Karpas-422 (cell line): ENCODE measurements at regions not wholly inside any gene's neighbourhood (a gene's known extent, or its start where the extent isn't known, plus 50 kb on each side); places are given as distances from the start of the nearest gene placed in this dataset.
A peak's percentile ranks its signal among the peaks of the same experiment; 100 is the strongest.

ENCODE experiments used
- DNase-seq: peaks from one replicate; pipeline ENCODE4 v3.0.0-alpha.2; 2015
- H2AFZ ChIP-seq: fragments of 200-600 bp; sonication (generic); 2 replicates; pipeline ENCODE4 v1.6.1; 2014; ENCODE audit warnings: antibody characterized with exemption, low read length, mixed read lengths
- H3K27ac ChIP-seq: fragments of 200-600 bp; sonication (generic); 2 replicates; pipeline ENCODE4 v1.5.1; 2014; ENCODE audit warnings: mild to moderate bottlenecking, low read length, moderate library complexity
- H3K27me3 ChIP-seq: fragments of 200-600 bp; sonication (generic); 2 replicates; pipeline ENCODE4 v1.6.1; 2014; ENCODE audit warnings: low read length, mixed read lengths
- H3K36me3 ChIP-seq: fragments of 200-600 bp; sonication (generic); 2 replicates; pipeline ENCODE4 v1.6.1; 2014; ENCODE audit warnings: low read length, mixed read lengths; ENCODE audit not compliant: insufficient read depth
- H3K4me1 ChIP-seq: fragments of 200-600 bp; sonication (generic); 2 replicates; pipeline ENCODE4 v1.6.1; 2014; ENCODE audit warnings: mild to moderate bottlenecking, low read length, mixed read lengths
- H3K4me2 ChIP-seq: fragments of 200-600 bp; sonication (generic); 2 replicates; pipeline ENCODE4 v1.6.1; 2014; ENCODE audit warnings: low read length, low read depth, mild to moderate bottlenecking; ENCODE audit not compliant: poor library complexity, severe bottlenecking
- H3K4me3 ChIP-seq: fragments of 200-600 bp; sonication (generic); 2 replicates; pipeline ENCODE4 v1.5.1; 2014; ENCODE audit warnings: mild to moderate bottlenecking, antibody characterized with exemption, low read length, mixed read lengths
- H3K79me2 ChIP-seq: fragments of 200-600 bp; sonication (generic); 2 replicates; pipeline ENCODE4 v1.6.1; 2014; ENCODE audit warnings: mild to moderate bottlenecking, low read length, mixed read lengths
- H3K9ac ChIP-seq: fragments of 200-600 bp; sonication (generic); 2 replicates; pipeline ENCODE4 v1.6.0; 2014; ENCODE audit warnings: low read length
- H3K9me2 ChIP-seq: fragments of 200-600 bp; sonication (generic), shearing (Covaris generic); replicated peaks from 2 replicates; pipeline ENCODE4 v1.6.0; 2014; ENCODE audit warnings: mild to moderate bottlenecking, low read length, moderate library complexity; ENCODE audit not compliant: insufficient read depth
- H3K9me3 ChIP-seq: fragments of 300-700, 200-600 bp; sonication (generic); 2 replicates; pipeline ENCODE4 v1.6.1; 2014; ENCODE audit warnings: low read length, mixed read lengths
- H4K20me1 ChIP-seq: fragments of 200-600 bp; sonication (generic); 2 replicates; pipeline ENCODE4 v1.6.1; 2014; ENCODE audit warnings: mild to moderate bottlenecking, antibody characterized with exemption, low read length, low read depth; ENCODE audit not compliant: insufficient read depth

- H3K4me1 ChIP-seq: peaks cover 68% of the 10 kb centered on the region
- H3K27ac ChIP-seq: peak overlapping the region; percentile 88
- peak overlapping the region; percentile 34 for H3K4me3 ChIP-seq
- H3K36me3 ChIP-seq: no peaks in the 10 kb centered on the region
- H3K4me2 ChIP-seq: peak overlapping the region; percentile 58
- H3K79me2 ChIP-seq: peaks cover 72% of the 10 kb centered on the region
- H3K9me3 ChIP-seq: no peaks in the 10 kb centered on the region
- H3K27me3 ChIP-seq: no peaks in the 10 kb centered on the region
- peak overlapping the region; percentile 6; the same call in 1 of the 2 replicates for H2AFZ ChIP-seq
- DNase-seq: peak; percentile 57
- H4K20me1 ChIP-seq: no peaks in the 10 kb centered on the region
- no peaks in the 10 kb centered on the region for H3K9me2 ChIP-seq
- H3K9ac ChIP-seq: peak overlapping the region; percentile 44
Measured at GRCh38 chr6:25007269-25007699, 71.5 kb upstream of the RIPOR2 start.

GRCh38 chr6:25008707-25009392 is 73.1 kb upstream of the RIPOR2 start:
- Histone ChIP-seq H3K36me3 (no peaks in the 10 kb centered on the region), H3K27ac (peak overlapping the region; percentile 88; the same call in 1 of the 2 replicates), H3K9me2 (no peaks in the 10 kb centered on the region), H3K9me3 (no peaks in the 10 kb centered on the region), H2AFZ (no peak overlapping the region), H3K9ac (no peak overlapping the region), H4K20me1 (no peaks in the 10 kb centered on the region), H3K79me2 (peaks cover 69% of the 10 kb centered on the region), H3K4me3 (no peak overlapping the region), H3K4me1 (peaks cover 79% of the 10 kb centered on the region), H3K27me3 (no peaks in the 10 kb centered on the region), H3K4me2 (peak overlapping the region; percentile 58)
- DNase-seq: no peak

- Histone ChIP-seq H3K9ac (no peak overlapping the region), H4K20me1 (no peaks in the 10 kb centered on the region), H3K4me2 (no peak overlapping the region), H3K27me3 (no peaks in the 10 kb centered on the region), H3K9me3 (no peaks in the 10 kb centered on the region), H3K4me3 (no peak overlapping the region), H3K9me2 (no peaks in the 10 kb centered on the region), H3K4me1 (peaks cover 79% of the 10 kb centered on the region), H3K36me3 (no peaks in the 10 kb centered on the region), H3K79me2 (peaks cover 64% of the 10 kb centered on the region), H3K27ac (no peak overlapping the region), H2AFZ (no peak overlapping the region)
- DNase-seq: no peak
Measured at GRCh38 chr6:25009393-25009710, 73.6 kb upstream of the RIPOR2 start.

- peaks cover 79% of the 10 kb centered on the region for H3K4me1 ChIP-seq
- no peaks in the 10 kb centered on the region for H4K20me1 ChIP-seq
- no peak overlapping the region for H3K4me2 ChIP-seq
- no peak overlapping the region for H3K4me3 ChIP-seq
- H3K27ac ChIP-seq: no peak overlapping the region
- peaks cover 62% of the 10 kb centered on the region for H3K79me2 ChIP-seq
- no peak for DNase-seq
- no peaks in the 10 kb centered on the region for H3K36me3 ChIP-seq
- no peaks in the 10 kb centered on the region for H3K27me3 ChIP-seq
- H3K9me3 ChIP-seq: no peaks in the 10 kb centered on the region
- H2AFZ ChIP-seq: no peak overlapping the region
- H3K9ac ChIP-seq: no peak overlapping the region
- no peaks in the 10 kb centered on the region for H3K9me2 ChIP-seq
Measured at GRCh38 chr6:25010176-25010575, 74.4 kb upstream of the RIPOR2 start.

- DNase-seq: no peak
- H3K27me3 ChIP-seq: no peaks in the 10 kb centered on the region
- no peak overlapping the region for H2AFZ ChIP-seq
- no peaks in the 10 kb centered on the region for H3K9me2 ChIP-seq
- peaks cover 62% of the 10 kb centered on the region for H3K79me2 ChIP-seq
- H3K36me3 ChIP-seq: no peaks in the 10 kb centered on the region
- H3K4me3 ChIP-seq: no peak overlapping the region
- no peaks in the 10 kb centered on the region for H4K20me1 ChIP-seq
- H3K9ac ChIP-seq: no peak overlapping the region
- H3K4me1 ChIP-seq: peaks cover 81% of the 10 kb centered on the region
- peak overlapping the region; percentile 93; the same call in 1 of the 2 replicates for H3K27ac ChIP-seq
- H3K9me3 ChIP-seq: no peaks in the 10 kb centered on the region
- no peak overlapping the region for H3K4me2 ChIP-seq
Measured at GRCh38 chr6:25010902-25011625, 75.3 kb upstream of the RIPOR2 start.

GRCh38 chr6:25012657-25013056 is 76.9 kb upstream of the RIPOR2 start:
- peak overlapping the region; percentile 66 for H3K4me2 ChIP-seq
- H3K79me2 ChIP-seq: peaks cover 58% of the 10 kb centered on the region
- H4K20me1 ChIP-seq: no peaks in the 10 kb centered on the region
- no peaks in the 10 kb centered on the region for H3K9me2 ChIP-seq
- peak overlapping the region; percentile 93 for H3K27ac ChIP-seq
- H3K9me3 ChIP-seq: no peaks in the 10 kb centered on the region
- H3K27me3 ChIP-seq: no peaks in the 10 kb centered on the region
- DNase-seq: no peak
- peak overlapping the region; percentile 13; the same call in 1 of the 2 replicates for H3K9ac ChIP-seq
- peaks cover 81% of the 10 kb centered on the region for H3K4me1 ChIP-seq
- no peaks in the 10 kb centered on the region for H3K36me3 ChIP-seq
- H3K4me3 ChIP-seq: peak overlapping the region; percentile 7; the same call in 1 of the 2 replicates
- H2AFZ ChIP-seq: no peak overlapping the region

- peaks cover 81% of the 10 kb centered on the region for H3K4me1 ChIP-seq
- H3K27ac ChIP-seq: peak overlapping the region; percentile 93
- H4K20me1 ChIP-seq: no peaks in the 10 kb centered on the region
- H2AFZ ChIP-seq: no peak overlapping the region
- peaks cover 56% of the 10 kb centered on the region for H3K79me2 ChIP-seq
- H3K27me3 ChIP-seq: no peaks in the 10 kb centered on the region
- H3K4me2 ChIP-seq: peak overlapping the region; percentile 66
- no peaks in the 10 kb centered on the region for H3K36me3 ChIP-seq
- H3K9ac ChIP-seq: peak overlapping the region; percentile 13; the same call in 1 of the 2 replicates
- H3K9me2 ChIP-seq: no peaks in the 10 kb centered on the region
- peak overlapping the region; percentile 7; the same call in 1 of the 2 replicates for H3K4me3 ChIP-seq
- DNase-seq: peak; percentile 83
- H3K9me3 ChIP-seq: no peaks in the 10 kb centered on the region
Measured at GRCh38 chr6:25013246-25013645, 77.5 kb upstream of the RIPOR2 start.

- Histone ChIP-seq H3K27ac (peak overlapping the region; percentile 93), H3K79me2 (peaks cover 46% of the 10 kb centered on the region), H3K4me1 (peaks cover 79% of the 10 kb centered on the region), H3K27me3 (no peaks in the 10 kb centered on the region), H3K9me3 (no peaks in the 10 kb centered on the region), H4K20me1 (no peaks in the 10 kb centered on the region), H3K4me2 (peak overlapping the region; percentile 66), H3K9ac (peak overlapping the region; percentile 54), H3K9me2 (no peaks in the 10 kb centered on the region), H2AFZ (no peak overlapping the region), H3K4me3 (peak overlapping the region; percentile 37), H3K36me3 (no peaks in the 10 kb centered on the region)
- peak; percentile 86 for DNase-seq
Measured at GRCh38 chr6:25014369-25014768, 78.6 kb upstream of the RIPOR2 start.
